Neural cell (in vitro differentiated cells): ENCODE measurements at regions not wholly inside any gene's neighbourhood (a gene's known extent, or its start where the extent isn't known, plus 50 kb on each side); places are given as distances from the start of the nearest gene placed in this dataset.

ENCODE experiments used
- H2AFZ ChIP-seq: fragments of 200-600, 300-800 bp; sonication (generic), shearing (Covaris generic); 2 replicates; pipeline ENCODE4 v1.6.0; 2014; ENCODE audit warnings: low read depth, mild to moderate bottlenecking, antibody characterized with exemption, low read length, moderate library complexity
- H3F3A ChIP-seq: fragments of 200-600 bp; shearing (Covaris generic); 2 replicates; pipeline ENCODE4 v1.6.1; 2016; ENCODE audit warnings: mild to moderate bottlenecking, moderate library complexity, mixed read lengths, antibody characterized with exemption, low read length; ENCODE audit not compliant: insufficient read depth, poor library complexity, severe bottlenecking
- H3K27ac ChIP-seq: fragments of 200-600, 300-800 bp; sonication (generic), shearing (Covaris generic); 2 replicates; pipeline ENCODE4 v1.5.1; 2014; ENCODE audit warnings: mild to moderate bottlenecking, low read length, moderate library complexity
- H3K27me3 ChIP-seq: fragments of 300-800, 200-600 bp; sonication (generic), shearing (Covaris generic); 2 replicates; pipeline ENCODE4 v1.6.0; 2014; ENCODE audit warnings: mild to moderate bottlenecking, low read depth, low read length, moderate library complexity; ENCODE audit not compliant: insufficient read depth
- H3K36me3 ChIP-seq: fragments of 300-800, 200-600 bp; sonication (generic), shearing (Covaris generic); 2 replicates; pipeline ENCODE4 v1.5.1; 2014; ENCODE audit warnings: mild to moderate bottlenecking, antibody characterized with exemption, low read length, moderate library complexity; ENCODE audit not compliant: insufficient read depth
- H3K4me2 ChIP-seq: fragments of 300-800, 200-600 bp; sonication (generic), shearing (Covaris generic); 2 replicates; pipeline ENCODE4 v1.6.0; 2014; ENCODE audit warnings: mild to moderate bottlenecking, low read length
- H3K4me3 ChIP-seq: fragments of 300-800, 200-600 bp; sonication (generic), shearing (Covaris generic); 2 replicates; pipeline ENCODE4 v1.5.1; 2014; ENCODE audit warnings: mild to moderate bottlenecking, low read length, moderate library complexity
- H3K79me2 ChIP-seq: fragments of 200-600 bp; shearing (Covaris generic); replicated peaks from 2 replicates; pipeline ENCODE4 v1.6.0; 2014; ENCODE audit warnings: mild to moderate bottlenecking, low read length, moderate library complexity; ENCODE audit not compliant: insufficient read depth
- H3K9ac ChIP-seq: fragments of 300-800, 200-600 bp; sonication (generic), shearing (Covaris generic); 2 replicates; pipeline ENCODE4 v1.6.1; 2016; ENCODE audit warnings: mild to moderate bottlenecking, low read length, mixed read lengths
- H3K9me2 ChIP-seq: fragments of 200-600 bp; shearing (Covaris generic); 2 replicates; pipeline ENCODE4 v1.6.1; 2016; ENCODE audit warnings: mild to moderate bottlenecking, low read length, mixed read lengths; ENCODE audit not compliant: insufficient read depth
- H3K9me3 ChIP-seq: fragments of 200-600, 300-800 bp; sonication (generic), shearing (Covaris generic); 2 replicates; pipeline ENCODE4 v1.6.1; 2016; ENCODE audit warnings: mild to moderate bottlenecking, mixed run types, low read length, moderate library complexity, mixed read lengths
- H4K20me1 ChIP-seq: fragments of 200-600 bp; shearing (Covaris generic); 2 replicates; pipeline ENCODE4 v1.6.1; 2016; ENCODE audit warnings: mild to moderate bottlenecking, mixed run types; ENCODE audit not compliant: insufficient read depth
- CTCF ChIP-seq: fragments of 450-650 bp; IDR thresholded peaks from 2 replicates; pipeline ENCODE4 v1.5.1; 2014; ENCODE audit warnings: antibody characterized with exemption, mild to moderate bottlenecking, moderate library complexity; ENCODE audit not compliant: poor library complexity, severe bottlenecking
- EP300 ChIP-seq: fragments of 450-650 bp; conservative IDR thresholded peaks from 2 replicates; pipeline ENCODE4 v1.6.1; 2014; ENCODE audit warnings: antibody characterized with exemption, mild to moderate bottlenecking, moderate library complexity; ENCODE audit not compliant: poor library complexity, severe bottlenecking
- EZH2 ChIP-seq: fragments of 200-600, 300-800 bp; shearing (Covaris generic), sonication (generic); IDR thresholded peaks from 2 replicates; pipeline ENCODE4 v1.6.1; 2014; ENCODE audit warnings: antibody characterized with exemption, low read length, borderline replicate concordance, mild to moderate bottlenecking; ENCODE audit not compliant: insufficient read depth, poor library complexity, severe bottlenecking
- MXI1 ChIP-seq: fragments of 450-650 bp; conservative IDR thresholded peaks from 2 replicates; pipeline ENCODE4 v1.6.1; 2014; ENCODE audit warnings: antibody characterized with exemption, mild to moderate bottlenecking; ENCODE audit not compliant: poor library complexity, severe bottlenecking
- POLR2AphosphoS5 ChIP-seq: IDR thresholded peaks from 2 replicates; pipeline ENCODE4 v1.6.1; 2012
- RAD21 ChIP-seq: fragments of 450-650 bp; conservative IDR thresholded peaks from 2 replicates; pipeline ENCODE4 v1.6.1; 2014; ENCODE audit warnings: antibody characterized with exemption, mild to moderate bottlenecking, moderate library complexity
- SMC3 ChIP-seq: fragments of 450-650 bp; conservative IDR thresholded peaks from 2 replicates; pipeline ENCODE4 v1.6.1; 2014; ENCODE audit warnings: antibody characterized with exemption, mild to moderate bottlenecking, moderate library complexity; ENCODE audit not compliant: poor library complexity
- TAF1 ChIP-seq: IDR thresholded peaks from 2 replicates; pipeline ENCODE4 v1.6.1; 2012; ENCODE audit warnings: low read depth
- TF ChIP-seq, protein P1 (sequence below): IDR thresholded peaks from 2 replicates; pipeline ENCODE4 v1.6.1; 2012; ENCODE audit warnings: borderline replicate concordance

DNA sequence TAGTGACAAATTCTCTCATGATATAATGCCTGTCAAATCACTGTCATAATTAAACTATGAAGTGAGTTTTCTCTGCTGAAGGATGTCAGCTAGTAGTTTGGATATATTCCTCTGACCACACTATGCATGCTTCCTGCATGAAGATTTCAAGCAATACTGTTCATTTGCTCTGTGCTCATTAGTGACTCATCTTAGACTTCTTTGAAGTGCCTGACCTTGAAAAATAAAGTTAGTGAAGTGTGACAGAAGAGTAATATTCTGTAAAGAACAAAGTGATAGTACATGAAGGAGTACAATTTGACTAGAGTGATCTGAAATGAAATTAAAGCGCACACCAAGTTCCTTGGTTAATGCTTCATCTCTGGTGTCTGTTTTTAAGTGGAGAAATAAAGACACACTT, 629.5 kb upstream of the ANO3 start:
- Histone ChIP-seq H3K9ac (no peak overlapping the region), H3K9me2 (no peaks in the 10 kb centered on the region), H4K20me1 (no peaks in the 10 kb centered on the region), H3K4me2 (no peak overlapping the region), H2AFZ (no peak overlapping the region), H3K9me3 (no peaks in the 10 kb centered on the region), H3K36me3 (no peaks in the 10 kb centered on the region), H3K27ac (no peak overlapping the region), H3K27me3 (no peaks in the 10 kb centered on the region), H3F3A (no peaks in the 10 kb centered on the region), H3K79me2 (no peaks in the 10 kb centered on the region), H3K4me3 (no peak overlapping the region)
- TF ChIP-seq EP300, result peak; percentile 74
- no peak for TF ChIP-seq RAD21

GRCh38 chr11:25710975-25711374, 621.0 kb upstream of the ANO3 start:
- Histone ChIP-seq H3K9me2 (no peaks in the 10 kb centered on the region), H3K36me3 (no peaks in the 10 kb centered on the region), H3K27ac (no peak overlapping the region), H3K27me3 (no peaks in the 10 kb centered on the region), H4K20me1 (no peaks in the 10 kb centered on the region), H3K79me2 (no peaks in the 10 kb centered on the region), H3K9ac (no peak overlapping the region), H2AFZ (no peak overlapping the region), H3K9me3 (no peaks in the 10 kb centered on the region), H3F3A (no peaks in the 10 kb centered on the region), H3K4me2 (no peak overlapping the region), H3K4me3 (no peak overlapping the region)
- TF ChIP-seq MXI1 (no peak), EP300 (no peak)

GRCh38 chr11:25727944-25728343, 604.0 kb upstream of the ANO3 start:
- no peak overlapping the region for H2AFZ ChIP-seq
- H3K9me3 ChIP-seq, result no peaks in the 10 kb centered on the region
- H4K20me1 ChIP-seq, result no peaks in the 10 kb centered on the region
- TF ChIP-seq EZH2 (no peak), RAD21 (no peak)
- TF ChIP-seq, protein P1, sequence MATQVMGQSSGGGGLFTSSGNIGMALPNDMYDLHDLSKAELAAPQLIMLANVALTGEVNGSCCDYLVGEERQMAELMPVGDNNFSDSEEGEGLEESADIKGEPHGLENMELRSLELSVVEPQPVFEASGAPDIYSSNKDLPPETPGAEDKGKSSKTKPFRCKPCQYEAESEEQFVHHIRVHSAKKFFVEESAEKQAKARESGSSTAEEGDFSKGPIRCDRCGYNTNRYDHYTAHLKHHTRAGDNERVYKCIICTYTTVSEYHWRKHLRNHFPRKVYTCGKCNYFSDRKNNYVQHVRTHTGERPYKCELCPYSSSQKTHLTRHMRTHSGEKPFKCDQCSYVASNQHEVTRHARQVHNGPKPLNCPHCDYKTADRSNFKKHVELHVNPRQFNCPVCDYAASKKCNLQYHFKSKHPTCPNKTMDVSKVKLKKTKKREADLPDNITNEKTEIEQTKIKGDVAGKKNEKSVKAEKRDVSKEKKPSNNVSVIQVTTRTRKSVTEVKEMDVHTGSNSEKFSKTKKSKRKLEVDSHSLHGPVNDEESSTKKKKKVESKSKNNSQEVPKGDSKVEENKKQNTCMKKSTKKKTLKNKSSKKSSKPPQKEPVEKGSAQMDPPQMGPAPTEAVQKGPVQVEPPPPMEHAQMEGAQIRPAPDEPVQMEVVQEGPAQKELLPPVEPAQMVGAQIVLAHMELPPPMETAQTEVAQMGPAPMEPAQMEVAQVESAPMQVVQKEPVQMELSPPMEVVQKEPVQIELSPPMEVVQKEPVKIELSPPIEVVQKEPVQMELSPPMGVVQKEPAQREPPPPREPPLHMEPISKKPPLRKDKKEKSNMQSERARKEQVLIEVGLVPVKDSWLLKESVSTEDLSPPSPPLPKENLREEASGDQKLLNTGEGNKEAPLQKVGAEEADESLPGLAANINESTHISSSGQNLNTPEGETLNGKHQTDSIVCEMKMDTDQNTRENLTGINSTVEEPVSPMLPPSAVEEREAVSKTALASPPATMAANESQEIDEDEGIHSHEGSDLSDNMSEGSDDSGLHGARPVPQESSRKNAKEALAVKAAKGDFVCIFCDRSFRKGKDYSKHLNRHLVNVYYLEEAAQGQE, result no peak
- H3K4me3 ChIP-seq, result no peak overlapping the region
- no peaks in the 10 kb centered on the region for H3K36me3 ChIP-seq
- no peaks in the 10 kb centered on the region for H3F3A ChIP-seq
- no peaks in the 10 kb centered on the region for H3K9me2 ChIP-seq
- H3K4me2 ChIP-seq, result no peak overlapping the region
- H3K27me3 ChIP-seq, result no peaks in the 10 kb centered on the region
- no peak overlapping the region for H3K27ac ChIP-seq
- no peaks in the 10 kb centered on the region for H3K79me2 ChIP-seq
- H3K9ac ChIP-seq, result no peak overlapping the region

- Histone ChIP-seq H3K4me3 (no peak overlapping the region), H3K4me2 (no peak overlapping the region), H2AFZ (no peak overlapping the region), H3K9me3 (no peaks in the 10 kb centered on the region), H3K27me3 (no peaks in the 10 kb centered on the region), H3K9ac (no peak overlapping the region), H3K9me2 (no peaks in the 10 kb centered on the region), H3F3A (no peaks in the 10 kb centered on the region), H4K20me1 (no peaks in the 10 kb centered on the region), H3K27ac (no peak overlapping the region), H3K36me3 (no peaks in the 10 kb centered on the region), H3K79me2 (no peaks in the 10 kb centered on the region)
- no peak for TF ChIP-seq MXI1
- no peak for TF ChIP-seq SMC3
- TF ChIP-seq CTCF, result no peak
- no peak for TF ChIP-seq POLR2AphosphoS5
- TF ChIP-seq RAD21, result no peak
- TF ChIP-seq TAF1, result no peak
- no peak for TF ChIP-seq EP300
- no peak for TF ChIP-seq EZH2
- TF ChIP-seq, protein P1, result no peak
Observed at GRCh38 chr11:25730230-25730629, 601.7 kb upstream of the ANO3 start.
